ENCODE measurements at regions not wholly inside any gene's neighbourhood (a gene's known extent, or its start where the extent isn't known, plus 50 kb on each side); places are given as distances from the start of the nearest gene placed in this dataset.

GRCh38 chr9:115350548-115350947 is 232.6 kb upstream of the TNC start:
- no peak overlapping the region for H3K27ac ChIP-seq (ENCODE audit: low read length)
- H3K9me3 ChIP-seq (ENCODE audit: insufficient read depth, low read length, severe bottlenecking), result no peaks in the 10 kb centered on the region
- no peak overlapping the region for H3K4me3 ChIP-seq (ENCODE audit: low read depth in 1 of 2, low read length in 2 of 2)
- H3K9ac ChIP-seq (ENCODE audit: low read depth, low read length), result no peak overlapping the region
- no peak for TF ChIP-seq EZH2 (IDR thresholded peaks at IDR 0.05; ENCODE audit: borderline replicate concordance, low read depth, low read length, severe bottlenecking)
- TF ChIP-seq, protein P1, sequence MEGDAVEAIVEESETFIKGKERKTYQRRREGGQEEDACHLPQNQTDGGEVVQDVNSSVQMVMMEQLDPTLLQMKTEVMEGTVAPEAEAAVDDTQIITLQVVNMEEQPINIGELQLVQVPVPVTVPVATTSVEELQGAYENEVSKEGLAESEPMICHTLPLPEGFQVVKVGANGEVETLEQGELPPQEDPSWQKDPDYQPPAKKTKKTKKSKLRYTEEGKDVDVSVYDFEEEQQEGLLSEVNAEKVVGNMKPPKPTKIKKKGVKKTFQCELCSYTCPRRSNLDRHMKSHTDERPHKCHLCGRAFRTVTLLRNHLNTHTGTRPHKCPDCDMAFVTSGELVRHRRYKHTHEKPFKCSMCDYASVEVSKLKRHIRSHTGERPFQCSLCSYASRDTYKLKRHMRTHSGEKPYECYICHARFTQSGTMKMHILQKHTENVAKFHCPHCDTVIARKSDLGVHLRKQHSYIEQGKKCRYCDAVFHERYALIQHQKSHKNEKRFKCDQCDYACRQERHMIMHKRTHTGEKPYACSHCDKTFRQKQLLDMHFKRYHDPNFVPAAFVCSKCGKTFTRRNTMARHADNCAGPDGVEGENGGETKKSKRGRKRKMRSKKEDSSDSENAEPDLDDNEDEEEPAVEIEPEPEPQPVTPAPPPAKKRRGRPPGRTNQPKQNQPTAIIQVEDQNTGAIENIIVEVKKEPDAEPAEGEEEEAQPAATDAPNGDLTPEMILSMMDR (IDR thresholded peaks at IDR 0.05; ENCODE audit: borderline replicate concordance, extremely low read depth, low read length, poor library complexity, severe bottlenecking), result no peak
- no peak overlapping the region for H3K4me2 ChIP-seq (ENCODE audit: insufficient read depth, low read length)
- DNase-seq (no peak), ATAC-seq (ENCODE audit: insufficient read depth, low read depth) (no peak)
- no peaks in the 10 kb centered on the region for H3K27me3 ChIP-seq (ENCODE audit: insufficient read depth, low read length, poor library complexity)
- no peaks in the 10 kb centered on the region for H4K20me1 ChIP-seq (ENCODE audit: insufficient read depth, low read length)
- H3K79me2 ChIP-seq (ENCODE audit: insufficient read depth, low read length), result no peaks in the 10 kb centered on the region
- H3K36me3 ChIP-seq (ENCODE audit: insufficient read depth, low read length), result no peaks in the 10 kb centered on the region
- H2AFZ ChIP-seq (ENCODE audit: low read depth, low read length), result no peak overlapping the region
- no peaks in the 10 kb centered on the region for H3K4me1 ChIP-seq (ENCODE audit: insufficient read depth, low read length)

GRCh38 chr9:115353681-115354080 is 235.7 kb upstream of the TNC start:
- no peak overlapping the region for H2AFZ ChIP-seq (ENCODE audit: low read depth, low read length)
- H3K9me3 ChIP-seq (ENCODE audit: insufficient read depth, low read length, severe bottlenecking), result no peaks in the 10 kb centered on the region
- H3K4me3 ChIP-seq (ENCODE audit: low read depth in 1 of 2, low read length in 2 of 2), result no peak overlapping the region
- ATAC-seq (ENCODE audit: insufficient read depth, low read depth) (no peak), DNase-seq (no peak)
- H3K4me2 ChIP-seq (ENCODE audit: insufficient read depth, low read length), result no peak overlapping the region
- no peaks in the 10 kb centered on the region for H3K79me2 ChIP-seq (ENCODE audit: insufficient read depth, low read length)
- no peak overlapping the region for H3K9ac ChIP-seq (ENCODE audit: low read depth, low read length)
- no peaks in the 10 kb centered on the region for H3K36me3 ChIP-seq (ENCODE audit: insufficient read depth, low read length)
- no peaks in the 10 kb centered on the region for H3K27me3 ChIP-seq (ENCODE audit: insufficient read depth, low read length, poor library complexity)
- H4K20me1 ChIP-seq (ENCODE audit: insufficient read depth, low read length), result no peaks in the 10 kb centered on the region
- no peak overlapping the region for H3K27ac ChIP-seq (ENCODE audit: low read length)
- TF ChIP-seq, protein P1 (IDR thresholded peaks at IDR 0.05; ENCODE audit: borderline replicate concordance, extremely low read depth, low read length, poor library complexity, severe bottlenecking), result no peak
- no peak for TF ChIP-seq EZH2 (IDR thresholded peaks at IDR 0.05; ENCODE audit: borderline replicate concordance, low read depth, low read length, severe bottlenecking)
- no peaks in the 10 kb centered on the region for H3K4me1 ChIP-seq (ENCODE audit: insufficient read depth, low read length)

GRCh38 chr9:115357821-115358220 is 239.9 kb upstream of the TNC start:
- Histone ChIP-seq H2AFZ (ENCODE audit: low read depth, low read length) (no peak overlapping the region), H3K4me1 (ENCODE audit: insufficient read depth, low read length) (no peaks in the 10 kb centered on the region), H3K4me3 (ENCODE audit: low read depth in 1 of 2, low read length in 2 of 2) (no peak overlapping the region), H3K9me3 (ENCODE audit: insufficient read depth, low read length, severe bottlenecking) (no peaks in the 10 kb centered on the region), H3K36me3 (ENCODE audit: insufficient read depth, low read length) (no peaks in the 10 kb centered on the region), H3K4me2 (ENCODE audit: insufficient read depth, low read length) (no peak overlapping the region), H4K20me1 (ENCODE audit: insufficient read depth, low read length) (no peaks in the 10 kb centered on the region), H3K27me3 (ENCODE audit: insufficient read depth, low read length, poor library complexity) (no peaks in the 10 kb centered on the region), H3K27ac (ENCODE audit: low read length) (no peak overlapping the region), H3K9ac (ENCODE audit: low read depth, low read length) (no peak overlapping the region), H3K79me2 (ENCODE audit: insufficient read depth, low read length) (no peaks in the 10 kb centered on the region)
- no peak for DNase-seq
- TF ChIP-seq, protein P1 (IDR thresholded peaks at IDR 0.05; ENCODE audit: borderline replicate concordance, extremely low read depth, low read length, poor library complexity, severe bottlenecking), result no peak
- no peak for TF ChIP-seq EZH2 (IDR thresholded peaks at IDR 0.05; ENCODE audit: borderline replicate concordance, low read depth, low read length, severe bottlenecking)
- ATAC-seq (ENCODE audit: insufficient read depth, low read depth), result no peak

All from DND-41 (cell line).